HG03159 (cell line): ENCODE measurements at regions not wholly inside any gene's neighbourhood (a gene's known extent, or its start where the extent isn't known, plus 50 kb on each side); places are given as distances from the start of the nearest gene placed in this dataset.

ENCODE experiments used
- ATAC-seq: cut with Tn5 transposase; IDR thresholded peaks from one replicate; pipeline ENCODE4 v1.9.1; 2021; ENCODE audit warnings: mild to moderate bottlenecking, moderate library complexity; ENCODE audit not compliant: unreplicated experiment

DNA sequence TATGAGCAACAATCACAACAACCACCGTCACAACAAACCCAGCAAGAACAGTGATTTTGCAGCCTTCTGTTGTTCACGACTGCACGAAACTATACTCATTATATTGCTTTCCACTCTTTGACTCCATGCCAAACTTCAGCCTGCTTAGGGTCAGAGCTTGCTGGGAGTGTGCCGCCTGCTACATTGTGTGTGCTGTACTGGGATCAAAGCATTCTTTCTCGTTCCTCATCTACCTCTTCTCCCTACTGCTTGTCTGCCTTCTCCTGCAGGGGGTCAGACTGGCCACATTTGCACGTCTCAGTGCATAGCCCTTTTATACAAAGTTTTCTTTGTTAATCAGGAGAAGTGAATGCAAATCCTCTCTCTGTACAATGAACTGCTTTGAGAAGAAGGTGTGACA is 401.6 kb upstream of the CITED2 start:
- ATAC-seq = no peak

DNA sequence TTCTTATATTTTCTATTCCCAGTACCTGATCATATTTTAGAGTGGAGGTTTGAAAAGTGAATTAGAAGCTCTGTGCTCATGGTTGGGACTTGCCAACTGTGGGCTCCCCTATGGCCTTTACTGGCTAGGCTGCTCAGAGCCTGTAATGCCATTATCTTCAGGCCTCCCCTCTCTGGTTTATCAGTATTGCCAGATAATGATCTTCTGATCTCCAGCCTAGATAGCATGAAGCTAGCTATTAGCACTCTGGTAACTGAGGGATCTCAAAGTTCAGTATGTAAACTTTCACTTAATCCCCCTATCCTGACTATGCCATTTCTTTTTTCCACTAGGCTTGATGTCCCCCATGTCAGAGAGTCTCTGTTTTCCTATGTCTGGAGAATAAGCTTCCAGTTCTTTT is 393.7 kb upstream of the CITED2 start:
- no peak for ATAC-seq

DNA sequence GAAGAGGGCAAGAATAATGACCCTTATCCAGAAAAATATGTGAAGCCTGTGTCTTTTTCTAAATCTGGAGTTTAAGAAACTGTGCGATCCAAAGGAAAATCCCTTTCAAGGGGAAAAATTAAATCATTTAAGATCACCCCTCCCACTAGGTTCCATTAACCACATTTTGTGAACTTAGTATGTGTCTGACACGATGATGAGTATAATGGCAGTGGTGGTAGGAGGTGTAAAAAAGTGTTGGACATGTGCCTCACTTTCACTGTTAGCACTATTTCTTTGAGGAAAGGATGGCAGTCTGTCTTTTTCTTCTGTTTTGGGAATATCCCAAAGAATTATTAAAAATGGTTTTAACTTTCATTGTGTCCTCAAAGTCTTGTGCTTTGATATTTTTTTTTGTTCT is 392.3 kb upstream of the CITED2 start:
- ATAC-seq = no peak

DNA sequence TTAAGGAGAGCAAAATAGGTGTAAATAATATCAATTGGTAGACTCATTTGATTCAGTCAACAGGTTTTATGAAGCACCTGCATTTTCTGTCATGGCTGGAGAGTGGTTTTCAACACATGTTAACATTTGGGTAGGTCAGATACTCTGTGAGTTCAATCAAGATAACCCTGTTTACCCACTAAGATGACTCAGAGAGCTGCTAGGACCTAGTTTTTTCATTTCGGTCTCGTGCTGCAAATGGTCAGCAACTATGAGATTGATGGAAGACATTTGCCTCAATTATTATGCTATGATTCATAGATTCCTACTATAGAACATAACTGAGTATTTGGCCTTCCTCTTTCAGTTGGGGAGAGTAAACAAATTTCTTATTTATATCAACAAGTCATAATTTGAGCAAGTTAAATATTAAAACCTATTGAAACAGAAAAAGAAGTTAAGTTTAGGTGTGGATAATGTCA is 391.4 kb upstream of the CITED2 start:
- no peak for ATAC-seq

DNA sequence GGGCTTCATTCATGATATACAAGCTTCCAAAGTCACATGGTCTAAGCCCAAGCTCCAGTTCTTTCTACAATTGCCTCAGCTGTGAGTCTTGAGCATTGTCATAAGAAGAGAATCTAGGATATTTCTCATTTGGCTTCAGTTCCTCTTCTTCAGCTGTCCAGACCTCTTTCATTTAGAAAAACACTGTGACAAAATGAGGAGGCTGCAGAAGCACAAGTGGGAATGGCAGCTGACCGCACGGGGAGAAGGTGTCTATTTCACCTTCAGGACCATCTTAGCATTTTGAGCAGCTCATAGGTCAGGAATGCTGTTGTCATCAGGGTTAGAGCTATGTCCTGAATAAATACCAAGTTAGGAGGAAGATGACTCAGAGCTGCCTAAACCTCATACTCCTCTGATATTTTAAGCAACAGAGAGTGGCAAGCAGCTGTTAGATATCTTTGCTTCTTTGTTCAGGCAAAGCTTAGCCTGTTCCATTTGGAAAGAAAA is 390.1 kb upstream of the CITED2 start:
- ATAC-seq = peak; percentile 89

DNA sequence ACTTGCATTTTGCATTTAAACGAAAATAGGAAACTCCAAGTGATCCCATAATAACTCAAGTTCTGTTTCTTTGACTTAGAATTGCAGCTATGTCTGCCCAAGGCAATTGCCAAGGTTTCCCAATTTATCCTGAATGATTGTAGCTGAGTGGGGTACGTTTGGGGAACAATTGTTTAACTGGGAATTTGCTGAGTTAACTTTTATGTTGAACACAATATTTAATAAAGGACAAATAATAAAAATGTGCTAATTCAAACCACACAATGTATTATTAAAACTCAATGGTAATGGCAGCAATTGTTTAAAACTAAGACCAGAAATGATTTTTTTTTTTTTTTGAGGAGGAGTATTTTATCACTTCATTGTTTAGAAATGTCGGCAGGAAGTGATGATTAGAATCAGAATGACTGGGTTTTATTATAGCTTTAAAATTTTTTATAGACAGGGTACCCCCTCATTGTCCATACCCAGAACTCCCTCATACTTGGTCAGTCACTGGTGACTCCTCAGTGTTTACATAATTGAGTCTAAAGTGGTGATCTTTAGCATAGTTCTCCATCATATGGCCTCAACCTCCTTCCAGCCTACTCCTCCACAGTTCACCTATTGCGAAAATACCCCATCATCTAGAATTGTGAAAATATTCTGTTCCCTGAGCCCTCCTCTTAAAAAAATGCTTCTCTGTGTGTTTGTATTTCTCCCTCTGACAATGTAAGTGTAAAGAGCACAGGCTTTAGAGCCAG is 389.2 kb upstream of the CITED2 start:
- ATAC-seq = no peak

DNA sequence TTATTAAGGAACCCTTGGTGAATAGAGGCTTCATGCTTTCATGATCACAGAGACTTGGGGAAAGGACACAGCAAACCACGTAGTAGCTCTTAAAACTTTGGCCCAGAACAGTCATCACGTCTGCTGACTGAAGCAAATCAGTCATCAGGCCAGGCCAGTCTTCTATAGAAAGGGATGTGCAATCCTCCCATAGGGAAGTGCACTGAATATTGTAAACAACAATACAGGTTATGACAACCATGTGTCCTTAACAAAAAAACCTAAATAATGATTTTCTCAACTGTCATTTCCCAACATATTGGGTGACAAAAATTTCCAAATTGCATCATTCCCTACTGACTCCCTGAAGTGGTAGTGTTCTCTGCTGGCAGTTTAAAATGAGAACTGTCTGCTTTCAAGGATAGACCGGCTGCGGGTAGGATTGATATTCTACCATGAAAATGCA is 388.2 kb upstream of the CITED2 start:
- no peak for ATAC-seq

DNA sequence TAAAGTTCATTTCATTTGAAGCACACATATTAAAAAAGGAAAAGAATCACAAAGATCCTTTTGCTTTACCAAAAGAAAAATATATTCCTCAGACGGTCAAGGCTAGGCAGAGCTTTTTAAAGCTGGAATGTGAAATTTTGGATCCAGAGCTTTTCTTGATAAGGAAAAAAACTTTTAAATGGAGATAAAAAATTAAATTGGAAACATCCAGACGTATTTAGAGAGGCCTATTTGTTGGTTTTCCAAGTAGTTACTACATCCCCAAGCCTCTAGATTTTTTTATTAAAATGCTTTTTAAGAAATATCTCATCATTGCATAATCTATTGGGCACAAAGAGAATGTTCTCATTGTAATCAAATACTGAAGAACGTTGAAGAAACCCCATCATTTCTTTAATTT is 385.7 kb upstream of the CITED2 start:
- ATAC-seq = no peak

DNA sequence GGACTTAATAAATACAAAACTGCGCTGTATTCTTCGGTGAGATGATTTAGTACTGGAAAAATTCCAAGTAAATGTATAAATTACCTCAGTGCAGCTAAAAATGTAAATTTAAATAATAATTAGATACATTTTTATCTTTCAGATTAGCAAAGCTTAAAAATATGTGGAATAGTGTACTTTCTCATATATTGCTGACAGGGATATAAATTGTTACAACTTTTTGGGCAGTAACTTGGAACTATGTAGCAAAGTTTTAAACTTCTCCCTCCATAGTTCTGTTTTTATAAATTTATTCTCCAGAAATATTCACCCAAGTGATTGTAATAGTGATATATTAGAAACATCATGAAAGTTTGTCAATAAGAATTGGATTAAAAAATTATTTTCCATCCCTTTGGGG is 384.6 kb upstream of the CITED2 start:
- no peak for ATAC-seq

DNA sequence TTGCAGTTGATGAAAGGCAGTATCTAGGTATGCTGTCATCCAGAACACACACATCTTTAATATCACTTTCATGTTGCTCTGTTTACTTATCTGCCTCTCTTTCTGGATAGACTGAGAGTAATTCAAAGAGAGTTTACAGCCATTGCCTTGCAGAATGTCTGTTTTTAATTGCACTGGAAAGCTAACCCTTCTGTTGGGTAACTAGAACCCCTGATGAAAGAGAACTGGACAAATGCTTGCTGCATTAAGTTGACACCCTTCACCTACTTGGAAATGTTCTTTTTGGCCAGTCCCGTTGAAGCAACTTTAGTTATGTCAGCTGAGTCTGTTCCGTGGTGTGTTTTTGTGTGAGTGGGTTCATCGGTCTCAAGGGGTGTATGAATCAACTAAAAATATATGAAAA is 383.8 kb upstream of the CITED2 start:
- no peak for ATAC-seq

DNA sequence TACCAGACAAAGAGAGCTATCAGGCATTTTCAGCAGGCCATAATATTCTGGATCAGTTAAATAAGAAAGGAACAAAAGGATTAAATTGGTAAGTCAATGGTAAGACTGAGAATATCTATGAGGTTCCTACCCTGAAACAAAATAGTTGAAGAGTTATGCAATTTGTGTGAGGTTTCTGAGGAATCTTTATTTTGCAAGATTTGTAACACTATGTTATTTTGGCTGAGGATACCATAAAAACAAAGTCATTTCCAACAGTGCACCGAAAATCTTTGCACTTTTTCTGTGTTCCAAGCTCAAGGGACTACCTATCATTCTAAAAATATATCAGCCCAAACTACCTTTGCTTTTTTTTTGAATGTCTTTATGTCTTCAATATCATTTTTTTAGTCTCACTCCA is 383.3 kb upstream of the CITED2 start:
- ATAC-seq = no peak

DNA sequence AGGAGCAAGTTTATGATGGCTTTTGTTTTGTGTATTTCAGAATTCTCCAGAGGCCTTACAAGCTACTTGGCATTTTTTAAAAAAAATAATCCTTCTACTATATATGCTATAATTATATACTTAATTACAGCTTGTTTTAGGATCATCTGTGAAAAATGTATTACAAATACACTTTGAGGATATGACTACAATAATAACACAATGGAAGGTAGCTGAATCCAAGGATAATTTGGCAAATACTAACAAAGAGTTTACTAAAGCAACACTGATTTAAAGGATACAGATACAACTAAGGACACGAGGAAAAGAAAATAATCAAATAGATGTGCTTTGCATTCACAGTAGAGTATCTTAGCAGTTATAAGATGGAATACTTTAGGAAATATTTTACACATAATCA is 381.9 kb upstream of the CITED2 start:
- ATAC-seq = no peak

DNA sequence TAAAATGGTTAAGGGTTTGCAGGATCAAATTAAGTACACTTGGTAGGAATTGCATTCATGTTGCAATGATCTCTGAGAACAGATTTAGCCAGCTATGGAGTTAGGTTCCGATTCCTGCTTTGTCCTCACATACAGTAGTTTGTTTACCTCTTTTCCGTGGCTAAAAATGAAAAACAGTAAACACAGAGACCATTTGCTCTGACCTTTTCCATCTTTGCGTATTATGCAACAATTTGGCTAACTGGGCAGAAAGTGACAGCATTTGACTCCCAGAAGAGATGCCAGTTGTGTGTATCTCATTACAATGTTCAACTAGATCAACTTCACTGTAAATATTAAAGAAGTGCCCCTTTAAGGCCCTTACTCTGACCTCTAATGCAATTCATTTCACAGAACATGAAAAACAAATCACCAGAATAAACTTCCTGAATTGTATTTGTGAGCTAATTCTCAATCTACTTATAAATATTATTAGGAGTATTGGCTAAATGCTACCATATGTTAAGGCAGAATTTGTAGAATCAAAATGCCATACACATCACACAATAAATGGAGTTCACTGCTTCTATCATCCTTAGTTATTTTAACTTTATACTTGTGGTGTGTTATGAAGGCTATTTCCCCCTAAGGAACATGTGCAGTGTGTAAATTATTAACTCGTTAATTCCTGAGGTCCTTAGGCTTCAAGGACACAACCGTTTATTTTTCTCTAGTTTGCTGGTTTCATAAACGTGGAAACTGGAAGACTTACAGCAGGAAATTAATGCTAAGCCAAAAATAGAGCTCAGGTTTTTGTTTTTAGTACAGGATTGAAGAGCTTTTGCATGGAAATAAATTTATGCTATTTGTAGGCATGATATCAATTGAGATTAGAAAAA is 380.7 kb upstream of the CITED2 start:
- ATAC-seq = no peak

DNA sequence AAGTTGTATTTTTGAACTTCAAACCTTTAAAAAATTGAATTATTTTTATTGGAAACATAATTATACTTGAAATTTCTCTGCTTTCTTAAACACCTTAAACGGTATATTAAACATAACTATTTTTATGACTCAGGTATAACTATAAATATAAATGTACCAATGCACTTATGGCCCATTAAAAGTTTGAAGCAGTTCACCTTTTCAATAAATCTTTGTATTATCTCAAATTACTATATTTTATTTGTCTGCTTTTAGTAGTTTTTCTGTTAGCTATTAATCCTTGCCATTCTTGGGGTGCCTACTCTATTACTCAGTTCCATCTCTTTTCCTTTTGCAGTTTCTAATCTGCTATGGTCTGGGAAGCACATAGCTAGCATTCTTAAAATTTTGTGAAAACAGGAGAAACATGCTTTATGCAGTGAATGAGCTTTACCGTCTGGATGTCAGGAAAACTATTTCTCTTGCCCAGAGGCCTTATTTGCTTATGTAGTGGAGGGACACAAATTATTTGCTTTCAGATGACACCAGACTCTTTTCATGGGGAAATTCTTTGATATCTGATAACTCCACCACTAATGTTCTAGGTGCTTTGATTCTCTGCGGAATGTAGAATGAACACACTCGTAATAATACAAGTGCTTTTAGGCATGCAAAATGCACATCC is 378.9 kb upstream of the CITED2 start:
- no peak for ATAC-seq

DNA sequence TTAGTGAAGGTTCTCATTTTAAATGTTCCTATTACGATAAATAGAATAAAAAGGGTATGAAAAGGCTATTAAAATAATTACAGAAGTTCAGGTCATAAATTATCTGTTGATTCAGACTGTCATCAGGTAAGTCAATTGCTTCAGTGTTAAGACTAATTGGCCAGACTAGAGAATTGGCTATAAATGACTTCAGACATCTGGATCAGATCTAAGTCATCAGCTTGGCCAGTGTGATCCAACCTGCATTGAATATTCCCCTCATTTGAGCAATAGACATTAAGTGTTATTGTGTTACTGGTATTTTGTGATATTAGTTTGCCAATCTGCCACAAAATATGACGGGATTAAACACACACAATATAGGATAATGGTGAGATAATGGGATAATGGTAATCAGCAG is 377.6 kb upstream of the CITED2 start:
- ATAC-seq = no peak

DNA sequence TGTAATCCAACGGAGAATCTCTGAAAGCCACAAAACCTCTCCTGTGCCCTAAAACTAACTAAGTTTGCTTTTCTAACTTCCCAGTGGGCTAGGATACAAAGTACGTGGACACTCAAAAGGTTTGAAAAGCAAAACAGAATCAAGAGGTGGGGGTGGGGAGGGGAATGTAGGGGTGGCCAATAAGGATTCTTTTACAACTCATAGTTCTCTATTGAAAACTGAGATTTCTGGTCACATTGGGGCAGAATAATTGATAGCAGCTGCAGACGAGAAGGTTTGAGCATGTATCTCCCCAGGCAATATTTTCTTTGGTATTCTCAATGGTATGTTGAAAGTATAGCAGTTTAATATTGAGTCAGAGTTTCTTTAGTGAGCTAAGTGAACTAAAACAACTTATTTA is 376.7 kb upstream of the CITED2 start:
- no peak for ATAC-seq

DNA sequence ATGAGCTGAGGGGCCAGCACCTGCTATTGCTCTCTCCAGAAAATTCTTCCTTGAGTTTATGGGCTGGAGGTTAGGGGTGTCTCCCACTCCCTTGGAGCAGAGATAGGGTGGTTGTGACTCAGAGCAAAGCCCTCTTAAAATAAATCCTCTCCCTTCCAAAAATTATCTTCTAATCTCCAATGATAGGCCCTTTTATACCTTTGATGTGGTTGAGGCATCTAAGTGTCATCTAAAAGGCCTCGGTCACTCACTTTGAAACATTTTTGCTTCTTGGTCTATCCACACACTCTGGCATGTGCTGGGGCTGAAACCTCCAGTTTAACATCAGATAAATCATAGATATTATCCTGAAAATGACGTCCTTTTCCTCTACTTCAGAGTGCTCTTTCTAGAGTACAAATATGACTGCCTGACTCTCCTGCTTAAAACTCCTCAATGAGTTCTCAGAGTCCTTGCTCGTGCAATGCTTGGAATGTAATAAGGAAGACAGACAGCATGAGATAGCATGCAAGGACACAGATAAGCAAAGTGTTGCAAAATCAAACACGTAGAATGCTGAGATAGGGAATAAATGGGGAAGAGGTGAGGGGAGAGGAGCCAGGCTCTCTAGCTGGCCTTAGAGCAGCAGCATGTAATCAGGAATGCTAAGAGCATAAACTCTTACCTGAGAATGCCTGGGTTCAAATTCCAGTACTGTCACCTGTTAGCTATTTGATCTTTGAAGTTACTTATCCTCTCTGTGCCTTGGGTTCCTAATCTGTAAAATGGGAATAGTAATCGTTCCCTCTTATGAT is 374.1 kb upstream of the CITED2 start:
- no peak for ATAC-seq

DNA sequence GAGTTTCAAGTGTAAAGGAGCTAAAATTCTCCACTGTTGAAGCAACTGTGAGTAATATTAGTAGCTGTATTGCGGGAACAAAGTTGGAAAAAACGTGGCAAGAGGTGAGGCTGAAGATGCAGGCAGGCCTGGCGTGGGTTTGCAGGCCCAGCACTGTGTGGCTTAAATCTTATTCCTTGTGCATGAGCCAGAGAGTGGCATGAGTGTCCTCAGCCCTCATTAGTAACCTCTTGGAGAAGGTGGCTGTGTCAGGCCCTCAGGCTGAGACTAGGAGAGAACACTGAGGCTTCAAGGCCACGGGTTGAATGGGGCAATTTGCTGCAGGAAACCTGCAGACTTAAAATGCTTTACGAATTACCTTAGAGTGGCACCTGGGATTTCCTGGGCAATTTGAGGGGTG is 372.7 kb upstream of the CITED2 start:
- no peak for ATAC-seq

DNA sequence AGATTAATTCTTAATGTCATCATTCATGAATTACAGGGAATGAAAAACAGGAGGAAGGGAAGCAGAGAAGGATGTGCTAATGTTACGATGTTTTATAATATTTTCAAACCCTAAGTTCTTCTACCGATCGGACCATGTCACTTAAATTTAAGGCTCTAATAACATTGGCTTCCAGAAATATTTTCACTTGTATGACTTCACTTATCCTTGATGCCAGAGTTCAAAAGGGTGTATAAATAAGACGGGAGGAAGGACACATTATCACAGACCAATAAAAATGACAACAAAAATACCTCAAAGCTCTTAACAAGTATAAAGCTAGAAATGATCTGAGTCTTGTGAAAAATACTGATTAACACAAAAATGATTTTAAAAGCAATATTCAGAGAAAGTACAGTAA is 370.4 kb upstream of the CITED2 start:
- no peak for ATAC-seq

DNA sequence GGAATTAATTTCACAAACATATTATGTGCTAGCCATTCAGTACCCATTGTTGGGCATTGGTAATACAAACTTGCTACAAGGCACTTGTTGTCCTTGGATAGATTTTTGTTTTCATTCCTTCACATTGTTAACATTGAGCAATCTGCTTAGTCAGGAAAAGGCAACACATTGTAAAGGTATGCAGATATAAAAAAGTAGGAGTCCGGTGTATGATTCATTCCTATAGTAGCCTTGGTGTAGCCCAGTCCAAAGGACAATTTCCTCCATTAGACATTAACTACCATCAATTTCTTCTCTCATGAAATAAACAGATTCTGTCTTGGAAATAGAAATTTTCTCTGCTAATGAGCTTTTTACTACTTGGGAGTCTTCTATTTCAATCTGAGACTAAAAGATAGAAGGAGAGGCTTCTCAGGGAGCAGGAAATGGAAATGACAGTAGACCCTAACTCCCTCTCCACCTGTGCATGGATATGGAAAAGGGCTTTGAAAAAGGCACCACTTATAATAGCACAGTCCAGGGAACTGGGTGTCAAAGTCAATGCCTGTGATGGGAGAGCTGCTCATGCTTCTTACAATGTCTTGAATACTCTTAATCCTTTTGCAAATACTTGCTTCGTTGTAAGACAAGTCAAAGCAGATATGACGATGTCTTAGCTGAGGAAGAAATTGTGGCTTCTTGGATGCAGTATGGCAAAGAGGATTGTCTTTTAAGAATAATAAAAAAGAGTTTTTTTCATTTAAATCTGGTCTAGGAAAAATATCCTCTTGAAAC is 369.4 kb upstream of the CITED2 start:
- no peak for ATAC-seq
